ENCODE measurements at regions not wholly inside any gene's neighbourhood (a gene's known extent, or its start where the extent isn't known, plus 50 kb on each side); places are given as distances from the start of the nearest gene placed in this dataset.

DNA sequence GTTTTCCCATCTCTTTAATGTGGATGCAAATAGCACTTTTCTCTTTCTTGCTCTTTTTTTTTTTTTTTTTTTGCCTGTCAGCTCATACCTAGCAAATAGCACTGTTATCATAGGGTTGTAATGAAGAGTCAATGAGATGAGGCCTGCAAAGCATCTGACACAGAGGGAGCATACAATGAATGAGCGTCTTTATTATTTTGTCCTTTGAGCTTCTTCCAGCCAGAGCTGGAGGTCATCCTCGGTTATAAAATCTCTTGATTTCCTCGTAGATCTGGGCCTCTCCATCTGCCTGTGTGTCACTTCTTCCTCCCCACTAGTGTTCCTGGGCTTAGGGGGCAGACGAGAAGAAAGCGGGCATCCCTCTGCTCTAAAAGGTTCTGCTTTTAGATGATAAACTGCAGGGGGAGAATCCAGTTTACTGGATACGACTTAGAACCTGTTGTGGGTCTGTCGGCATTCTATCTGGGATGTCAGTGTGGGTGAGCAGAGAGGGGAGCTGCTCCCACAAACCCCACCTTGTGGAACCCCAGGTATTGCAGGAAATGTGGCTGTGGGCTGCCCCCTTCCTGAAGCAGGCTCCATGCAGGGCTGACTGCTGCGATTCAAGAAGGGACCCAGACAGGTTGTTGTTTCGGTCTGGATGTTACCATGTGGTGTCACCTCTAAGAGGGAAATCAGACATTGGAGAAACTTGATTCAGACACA is 135.8 kb upstream of the GPR26 start:
- intact Hi-C loops (cut with DNase I; ENCODE audit: low total_unique reads): no loop called here
- TF ChIP-seq, protein P1, sequence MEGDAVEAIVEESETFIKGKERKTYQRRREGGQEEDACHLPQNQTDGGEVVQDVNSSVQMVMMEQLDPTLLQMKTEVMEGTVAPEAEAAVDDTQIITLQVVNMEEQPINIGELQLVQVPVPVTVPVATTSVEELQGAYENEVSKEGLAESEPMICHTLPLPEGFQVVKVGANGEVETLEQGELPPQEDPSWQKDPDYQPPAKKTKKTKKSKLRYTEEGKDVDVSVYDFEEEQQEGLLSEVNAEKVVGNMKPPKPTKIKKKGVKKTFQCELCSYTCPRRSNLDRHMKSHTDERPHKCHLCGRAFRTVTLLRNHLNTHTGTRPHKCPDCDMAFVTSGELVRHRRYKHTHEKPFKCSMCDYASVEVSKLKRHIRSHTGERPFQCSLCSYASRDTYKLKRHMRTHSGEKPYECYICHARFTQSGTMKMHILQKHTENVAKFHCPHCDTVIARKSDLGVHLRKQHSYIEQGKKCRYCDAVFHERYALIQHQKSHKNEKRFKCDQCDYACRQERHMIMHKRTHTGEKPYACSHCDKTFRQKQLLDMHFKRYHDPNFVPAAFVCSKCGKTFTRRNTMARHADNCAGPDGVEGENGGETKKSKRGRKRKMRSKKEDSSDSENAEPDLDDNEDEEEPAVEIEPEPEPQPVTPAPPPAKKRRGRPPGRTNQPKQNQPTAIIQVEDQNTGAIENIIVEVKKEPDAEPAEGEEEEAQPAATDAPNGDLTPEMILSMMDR (IDR thresholded peaks at IDR 0.05): no peak
- Histone ChIP-seq H3K36me3 (no peaks in the 10 kb centered on the region), H3K27me3 (peaks cover 0 to 5% of the 10 kb centered on the region in 2 donors), H3K9me3 (peaks cover 0 to 4% (median 0%) of the 10 kb centered on the region in 3 donors), H3K4me1 (no peaks in the 10 kb centered on the region), H3K27ac (no peak overlapping the region), H3K4me3 (no peak overlapping the region)
- no peak for DNase-seq

DNA sequence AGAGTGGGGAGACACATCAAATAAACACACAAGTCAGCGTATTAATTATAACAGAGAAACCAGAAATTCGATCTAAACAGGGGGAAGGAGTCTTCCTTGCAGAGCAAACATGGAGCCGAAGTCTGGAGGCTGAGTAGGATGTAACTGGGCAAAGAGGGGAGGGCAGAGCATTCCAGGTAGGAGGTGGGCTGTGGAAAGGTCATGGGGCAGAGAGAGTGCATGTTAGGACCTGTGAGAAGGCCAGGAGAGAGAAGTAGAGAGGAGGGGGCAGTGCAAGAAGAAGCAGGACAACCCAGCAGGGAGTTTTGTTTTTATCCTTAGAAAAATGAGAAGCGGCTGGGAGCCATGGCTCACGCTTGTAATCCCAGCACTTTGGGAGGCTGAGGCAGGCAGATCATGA is 130.8 kb upstream of the GPR26 start:
- DNase-seq: no peak
- H3K36me3 ChIP-seq: no peaks in the 10 kb centered on the region
- no peak overlapping the region for H3K27ac ChIP-seq
- TF ChIP-seq, protein P1 (IDR thresholded peaks at IDR 0.05): no peak
- no peak overlapping the region for H3K4me3 ChIP-seq
- intact Hi-C loops (cut with DNase I; ENCODE audit: low total_unique reads): no loop called here
- H3K4me1 ChIP-seq: no peaks in the 10 kb centered on the region
- H3K9me3 ChIP-seq: peaks cover 0 to 4% (median 0%) of the 10 kb centered on the region in 3 donors
- H3K27me3 ChIP-seq: peaks cover 0 to 16% of the 10 kb centered on the region in 2 donors

DNA sequence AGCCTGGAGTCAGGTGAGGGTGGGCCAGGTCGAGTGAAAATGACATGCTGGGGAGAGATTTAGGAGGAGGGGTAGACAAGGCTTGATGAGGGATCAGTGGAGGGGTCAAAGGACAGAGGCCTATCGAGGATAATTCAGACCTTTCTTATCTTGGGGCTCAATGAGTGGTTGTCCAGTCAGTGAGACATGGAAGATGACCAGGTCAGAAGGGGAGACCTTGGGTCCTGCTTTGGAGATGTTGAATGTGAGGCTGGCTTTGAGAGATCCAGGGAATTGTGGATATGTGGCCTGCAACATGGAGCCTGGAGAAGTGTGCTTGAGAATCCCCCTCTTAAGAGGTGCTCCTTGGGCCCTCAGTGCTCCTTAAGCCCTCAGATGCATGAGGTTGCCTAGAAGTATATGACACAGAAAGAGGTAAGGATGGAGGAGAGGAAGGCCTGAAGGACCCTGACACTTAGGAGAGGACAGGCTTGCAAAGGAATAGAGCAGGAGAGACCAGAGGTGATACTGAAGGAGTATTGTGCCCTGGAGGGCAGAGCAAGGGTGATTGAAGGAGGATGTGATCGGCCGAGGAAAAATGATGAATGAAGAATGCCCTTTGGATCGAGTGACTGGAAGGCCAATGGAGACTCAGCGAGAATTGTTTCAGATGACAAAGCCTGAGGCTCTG is 129.8 kb upstream of the GPR26 start:
- peaks cover 0 to 15% of the 10 kb centered on the region in 2 donors for H3K27me3 ChIP-seq
- TF ChIP-seq, protein P1 (IDR thresholded peaks at IDR 0.05): no peak
- DNase-seq: no peak
- no peaks in the 10 kb centered on the region for H3K36me3 ChIP-seq
- intact Hi-C loops (cut with DNase I; ENCODE audit: low total_unique reads): no loop called here
- no peak overlapping the region for H3K4me3 ChIP-seq
- no peaks in the 10 kb centered on the region for H3K4me1 ChIP-seq
- H3K9me3 ChIP-seq: peaks cover 0 to 4% (median 0%) of the 10 kb centered on the region in 3 donors
- no peak overlapping the region for H3K27ac ChIP-seq

DNA sequence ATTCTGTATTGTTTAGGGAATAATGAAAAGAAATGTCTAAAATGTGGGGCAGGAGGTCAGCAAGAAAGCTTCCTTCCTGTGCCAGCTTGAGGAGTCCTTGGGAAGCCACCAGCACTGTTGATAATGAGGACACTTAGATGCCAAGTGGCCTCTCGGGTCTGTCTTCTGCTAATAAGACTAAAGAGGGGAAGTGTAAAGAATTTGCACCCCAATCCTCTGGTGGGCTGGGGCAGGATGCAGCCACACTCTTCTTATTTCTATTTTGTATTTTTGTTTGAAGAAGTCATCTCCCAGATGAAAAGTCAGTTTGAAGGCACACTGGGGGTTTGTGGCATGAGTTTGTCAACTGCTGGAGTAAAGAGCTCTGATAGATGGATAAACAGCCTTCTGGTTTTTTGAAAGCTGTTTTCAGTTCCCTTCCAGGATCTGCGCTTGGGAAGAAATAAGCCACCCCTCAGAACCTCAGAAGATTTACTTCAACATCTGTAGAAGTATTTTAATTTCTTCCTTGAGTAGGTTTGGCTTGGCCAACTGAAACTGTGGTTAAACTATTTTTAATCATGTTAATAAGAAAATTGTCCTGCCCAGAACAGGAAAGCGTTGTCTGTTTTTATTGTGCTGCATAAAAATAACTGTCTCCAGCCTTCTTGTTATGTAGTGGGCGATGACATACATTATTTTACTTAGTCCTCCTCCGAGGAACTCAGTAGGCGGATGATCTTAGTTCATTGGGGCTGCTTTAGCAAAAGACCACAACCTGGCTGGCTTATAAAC is 128.8 kb upstream of the GPR26 start:
- no peaks in the 10 kb centered on the region for H3K36me3 ChIP-seq
- H3K27ac ChIP-seq: no peak overlapping the region
- no peaks in the 10 kb centered on the region for H3K4me1 ChIP-seq
- no peak for DNase-seq
- H3K27me3 ChIP-seq: peaks cover 0 to 12% of the 10 kb centered on the region in 2 donors
- intact Hi-C loops (cut with DNase I; ENCODE audit: low total_unique reads): no loop called here
- TF ChIP-seq, protein P1 (IDR thresholded peaks at IDR 0.05): no peak
- H3K4me3 ChIP-seq: no peak overlapping the region
- H3K9me3 ChIP-seq: no peaks in the 10 kb centered on the region

DNA sequence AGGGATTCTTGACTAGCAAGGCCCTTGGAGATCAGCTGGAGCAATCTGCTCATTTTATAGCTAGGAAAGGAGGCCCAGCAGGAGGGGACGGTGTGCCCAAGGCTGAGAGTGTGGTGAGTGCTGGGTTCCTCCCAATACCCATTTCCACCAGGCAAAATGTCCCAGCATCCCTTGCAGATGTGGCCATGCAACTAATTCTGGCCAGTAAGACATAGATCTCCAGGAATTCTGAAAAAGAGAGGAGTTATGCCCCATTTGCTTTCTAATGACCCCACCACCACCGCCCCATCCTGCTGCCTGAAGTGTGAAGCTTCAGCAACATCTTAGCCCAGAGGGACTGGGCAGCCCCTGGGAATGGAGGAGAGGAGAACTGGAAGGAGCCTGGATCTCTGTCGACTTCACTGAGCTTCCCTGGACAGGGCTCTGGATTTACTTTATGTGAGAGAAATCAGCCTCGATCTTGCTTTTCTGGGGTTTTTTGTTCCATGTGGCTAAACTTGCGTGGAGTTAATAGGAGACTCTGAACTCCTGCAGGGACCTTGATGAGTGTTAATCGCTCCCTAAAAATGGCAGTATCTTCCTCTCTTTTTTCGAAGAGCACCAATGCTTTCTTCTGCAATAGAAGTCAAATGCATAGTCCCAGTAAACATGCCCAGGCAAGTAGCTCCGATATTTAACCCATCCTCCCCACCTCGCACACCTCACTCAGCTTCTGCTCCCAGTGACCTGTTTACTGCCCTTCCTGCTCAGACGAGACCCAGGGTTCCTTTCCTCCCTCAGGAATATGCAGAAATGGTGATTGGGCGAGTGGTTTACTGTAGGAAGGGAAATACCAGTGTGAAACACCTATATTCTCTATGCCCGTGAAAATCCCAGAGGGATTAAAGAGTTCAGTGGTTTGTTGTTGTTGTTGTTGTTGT is 127.5 kb upstream of the GPR26 start:
- Histone ChIP-seq H3K27me3 (peaks cover 0 to 12% of the 10 kb centered on the region in 2 donors), H3K27ac (no peak overlapping the region), H3K9me3 (no peaks in the 10 kb centered on the region), H3K4me1 (no peaks in the 10 kb centered on the region), H3K36me3 (no peaks in the 10 kb centered on the region), H3K4me3 (no peak overlapping the region)
- intact Hi-C loops (cut with DNase I; ENCODE audit: low total_unique reads): no loop called here
- no peak for DNase-seq
- TF ChIP-seq, protein P1 (IDR thresholded peaks at IDR 0.05): no peak

All from tibial artery (tissue), 4 donors.